ENCODE measurements at regions not wholly inside any gene's neighbourhood (a gene's known extent, or its start where the extent isn't known, plus 50 kb on each side); places are given as distances from the start of the nearest gene placed in this dataset.

- no peak for DNase-seq (ENCODE audit: low read depth in 2 of 2)
Observed at GRCh38 chr4:178556796-178557195, 1114.6 kb upstream of the AGA start.

GRCh38 chr4:178577933-178578332 is 1135.7 kb upstream of the AGA start:
- DNase-seq (ENCODE audit: low read depth in 2 of 2): no peak

GRCh38 chr4:178595500-178596138 is 1153.4 kb upstream of the AGA start:
- no peak for DNase-seq (ENCODE audit: low read depth in 2 of 2)

GRCh38 chr4:178598672-178599071 is 1156.4 kb upstream of the AGA start:
- DNase-seq (ENCODE audit: low read depth in 2 of 2): no peak

GRCh38 chr4:178599521-178599920 is 1157.3 kb upstream of the AGA start:
- DNase-seq (ENCODE audit: low read depth in 2 of 2): no peak

- no peak for DNase-seq (ENCODE audit: low read depth in 2 of 2)
Observed at GRCh38 chr4:178602833-178603232, 1160.6 kb upstream of the AGA start.

GRCh38 chr4:178611062-178611461 is 1168.8 kb upstream of the AGA start:
- DNase-seq (ENCODE audit: low read depth in 2 of 2): no peak

GRCh38 chr4:178612733-178613132 is 1170.5 kb upstream of the AGA start:
- DNase-seq (ENCODE audit: low read depth in 2 of 2): no peak

GRCh38 chr4:178632415-178632814 is 1190.2 kb upstream of the AGA start:
- DNase-seq (ENCODE audit: low read depth in 2 of 2): no peak

- DNase-seq (ENCODE audit: low read depth in 2 of 2): no peak
Observed at GRCh38 chr4:178633263-178633662, 1191.0 kb upstream of the AGA start.

- DNase-seq (ENCODE audit: low read depth in 2 of 2): no peak
Observed at GRCh38 chr4:178664621-178665020, 1222.4 kb upstream of the AGA start.

GRCh38 chr4:178665916-178666315 is 1223.7 kb upstream of the AGA start:
- DNase-seq (ENCODE audit: low read depth in 2 of 2): no peak

- DNase-seq (ENCODE audit: low read depth in 2 of 2): no peak
Observed at GRCh38 chr4:178671766-178672165, 1229.5 kb upstream of the AGA start.

- DNase-seq (ENCODE audit: low read depth in 2 of 2): no peak
Observed at GRCh38 chr4:178672512-178672911, 1230.3 kb upstream of the AGA start.

- DNase-seq (ENCODE audit: low read depth in 2 of 2): no peak
Observed at GRCh38 chr4:178681871-178682270, 1239.6 kb upstream of the AGA start.

GRCh38 chr4:178689926-178690325 is 1247.7 kb upstream of the AGA start:
- no peak for DNase-seq (ENCODE audit: low read depth in 2 of 2)

- no peak for DNase-seq (ENCODE audit: low read depth in 2 of 2)
Observed at GRCh38 chr4:178693816-178694215, 1251.6 kb upstream of the AGA start.

- DNase-seq (ENCODE audit: low read depth in 2 of 2): no peak
Observed at GRCh38 chr4:178696515-178696914, 1254.3 kb upstream of the AGA start.

GRCh38 chr4:178712486-178712885 is 1270.2 kb upstream of the AGA start:
- DNase-seq (ENCODE audit: low read depth in 2 of 2): no peak

- DNase-seq (ENCODE audit: low read depth in 2 of 2): no peak
Observed at GRCh38 chr4:178738026-178738425, 1295.8 kb upstream of the AGA start.

- DNase-seq (ENCODE audit: low read depth in 2 of 2): no peak
Observed at GRCh38 chr4:178745203-178745602, 1303.0 kb upstream of the AGA start.

GRCh38 chr4:178752954-178753525 is 1310.8 kb upstream of the AGA start:
- DNase-seq (ENCODE audit: low read depth in 2 of 2): no peak

GRCh38 chr4:178778496-178778895 is 1336.3 kb upstream of the AGA start:
- no peak for DNase-seq (ENCODE audit: low read depth in 2 of 2)

GRCh38 chr4:178781779-178782178 is 1339.5 kb upstream of the AGA start:
- DNase-seq (ENCODE audit: low read depth in 2 of 2): no peak

Data from stimulated activated CD4-positive, alpha-beta T cell treated with anti-CD3 and anti-CD28 coated beads, Interleukin-1b, Interleukin-23, amount 100 ng/mL, for 4 hours (primary cell).